HG03108 (cell line): ENCODE measurements at regions not wholly inside any gene's neighbourhood (a gene's known extent, or its start where the extent isn't known, plus 50 kb on each side); places are given as distances from the start of the nearest gene placed in this dataset.
"Not testable (repeated sequence)": the region's sequence is repeated elsewhere in the genome, so short reads cannot be mapped to it uniquely, and the experiment has no call there.

ENCODE experiments used
- ATAC-seq: cut with Tn5 transposase; IDR thresholded peaks from one replicate; pipeline ENCODE4 v1.9.1; 2021; ENCODE audit warnings: moderate library complexity; ENCODE audit not compliant: unreplicated experiment

GRCh38 chr4:64857198-64857597 lies 447.9 kb upstream of the TECRL start:
- no peak for ATAC-seq

GRCh38 chr4:64846417-64846816 lies 437.2 kb upstream of the TECRL start:
- no peak for ATAC-seq

GRCh38 chr4:64829749-64830148 lies 420.5 kb upstream of the TECRL start:
- ATAC-seq = no peak

- ATAC-seq = no peak
These were observed 415.3 kb upstream of the TECRL start for GRCh38 chr4:64824591-64824990.

GRCh38 chr4:64822405-64822804 lies 413.2 kb upstream of the TECRL start:
- ATAC-seq = no peak

- no peak for ATAC-seq
These were observed 412.1 kb upstream of the TECRL start for GRCh38 chr4:64821219-64821976.

- no peak for ATAC-seq
These were observed 405.4 kb upstream of the TECRL start for GRCh38 chr4:64814616-64815015.

GRCh38 chr4:64807821-64808220 lies 398.6 kb upstream of the TECRL start:
- ATAC-seq = no peak

- ATAC-seq = no peak
These were observed 390.5 kb upstream of the TECRL start for GRCh38 chr4:64799751-64800150.

- not testable (repeated sequence) for ATAC-seq
These were observed 389.6 kb upstream of the TECRL start for GRCh38 chr4:64798828-64799227.

GRCh38 chr4:64796581-64796980 lies 387.3 kb upstream of the TECRL start:
- ATAC-seq = no peak

GRCh38 chr4:64784125-64784524 lies 374.9 kb upstream of the TECRL start:
- no peak for ATAC-seq

- ATAC-seq = no peak
These were observed 372.6 kb upstream of the TECRL start for GRCh38 chr4:64781737-64782326.

- no peak for ATAC-seq
These were observed 371.4 kb upstream of the TECRL start for GRCh38 chr4:64780664-64781063.

GRCh38 chr4:64777286-64777685 lies 368.0 kb upstream of the TECRL start:
- no peak for ATAC-seq

GRCh38 chr4:64776820-64777219 lies 367.6 kb upstream of the TECRL start:
- no peak for ATAC-seq

GRCh38 chr4:64774626-64775025 lies 365.4 kb upstream of the TECRL start:
- no peak for ATAC-seq

GRCh38 chr4:64771149-64771548 lies 361.9 kb upstream of the TECRL start:
- ATAC-seq = no peak

- ATAC-seq = no peak
These were observed 358.3 kb upstream of the TECRL start for GRCh38 chr4:64767547-64767946.

GRCh38 chr4:64766565-64766964 lies 357.3 kb upstream of the TECRL start:
- ATAC-seq = no peak

- no peak for ATAC-seq
These were observed 346.8 kb upstream of the TECRL start for GRCh38 chr4:64756016-64756415.

GRCh38 chr4:64747919-64748715 lies 338.9 kb upstream of the TECRL start:
- ATAC-seq = no peak
